ENCODE measurements at regions not wholly inside any gene's neighbourhood (a gene's known extent, or its start where the extent isn't known, plus 50 kb on each side); places are given as distances from the start of the nearest gene placed in this dataset.

- H3K4me1 ChIP-seq, result no peaks in the 10 kb centered on the region
- H3K27ac ChIP-seq, result no peak overlapping the region
- H3K36me3 ChIP-seq, result no peaks in the 10 kb centered on the region
- no peak overlapping the region for H3K4me3 ChIP-seq
- 73 to 75% methylated on average over 1 to 2 of the region's 2 CpGs for WGBS, 2 donors (ENCODE audit: low coverage in 1 of 2)
- no peaks in the 10 kb centered on the region for H3K9me3 ChIP-seq
- DNase-seq, result no peak
- TF ChIP-seq POLR2AphosphoS5 (IDR thresholded peaks at IDR 0.05), result no peak
- TF ChIP-seq EP300 (IDR thresholded peaks at IDR 0.05; ENCODE audit: low read depth), result no peak
- TF ChIP-seq CTCF (IDR thresholded peaks at IDR 0.05), result no peak
- TF ChIP-seq POLR2A (IDR thresholded peaks at IDR 0.05), result no peak
- intact Hi-C loops (cut with DNase I; ENCODE audit: low total_unique reads) (no loop called here), in situ Hi-C loops (cut with MboI; ENCODE audit: low pct_ligation_motif_present in 1 of 4, low pct_unique_long_range_greater_than_20kb in 1 of 4, low sequenced_read_pairs in 3 of 4) (no loop called here)
- no peaks in the 10 kb centered on the region for H3K27me3 ChIP-seq
These were observed 109.1 kb upstream of the TRPC4 start for GRCh38 chr13:37978680-37979079.

DNA sequence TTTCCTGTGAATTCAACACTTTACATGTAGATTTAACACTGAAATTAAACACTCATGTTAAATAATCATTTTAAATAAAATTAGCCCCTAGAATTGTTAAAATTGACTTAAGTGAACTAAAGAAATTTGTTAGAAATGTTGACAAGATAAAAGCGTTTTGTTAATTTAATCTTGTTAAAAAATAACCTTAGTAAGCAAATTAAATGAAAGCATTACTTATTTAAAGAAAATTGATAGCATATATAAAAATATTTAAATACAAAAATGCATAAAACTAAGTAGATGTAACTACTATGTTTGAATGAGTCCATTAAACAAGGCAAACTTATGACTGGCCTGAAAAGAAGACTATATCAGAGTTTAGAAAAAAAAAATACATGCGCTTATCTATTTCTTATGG lies 99.0 kb upstream of the TRPC4 start:
- DNase-seq, result no peak
- no peaks in the 10 kb centered on the region for H3K36me3 ChIP-seq
- intact Hi-C loops (cut with DNase I; ENCODE audit: low total_unique reads), result no loop called here
- H3K27me3 ChIP-seq, result no peaks in the 10 kb centered on the region
- no peak overlapping the region for H3K4me3 ChIP-seq
- H3K4me1 ChIP-seq, result no peaks in the 10 kb centered on the region
- in situ Hi-C loops (cut with MboI; ENCODE audit: low pct_ligation_motif_present in 1 of 4, low pct_unique_long_range_greater_than_20kb in 1 of 4, low sequenced_read_pairs in 3 of 4), result no loop called here
- no peak overlapping the region for H3K27ac ChIP-seq
- TF ChIP-seq EP300 (IDR thresholded peaks at IDR 0.05; ENCODE audit: low read depth), result no peak
- 67 to 85% methylated on average over 2 of the region's 2 CpGs for whole genome bisulfite sequencing, 2 donors (ENCODE audit: low coverage in 1 of 2)
- no peaks in the 10 kb centered on the region for H3K9me3 ChIP-seq

DNA sequence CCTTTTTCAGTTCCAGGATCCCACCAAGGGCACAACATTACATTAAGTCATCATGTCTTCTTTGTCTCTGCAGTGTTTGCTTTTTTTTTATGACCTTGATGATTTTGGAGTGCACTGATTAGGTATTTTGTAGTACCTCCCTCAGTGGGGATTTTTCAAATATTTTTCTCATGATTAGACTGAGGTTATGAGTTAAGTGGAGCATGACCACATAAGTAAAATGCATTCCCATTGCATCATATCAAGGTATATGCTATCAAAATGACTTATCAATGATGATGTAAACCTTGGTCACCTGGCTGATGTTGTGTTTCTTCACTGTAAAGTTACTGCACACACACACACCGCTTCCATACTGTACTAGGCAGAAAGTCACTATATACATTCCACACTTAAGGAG lies 96.7 kb upstream of the TRPC4 start:
- DNase-seq, result no peak
- no peaks in the 10 kb centered on the region for H3K4me1 ChIP-seq
- in situ Hi-C loops (cut with MboI; ENCODE audit: low pct_ligation_motif_present in 1 of 4, low pct_unique_long_range_greater_than_20kb in 1 of 4, low sequenced_read_pairs in 3 of 4), result no loop called here
- no peak overlapping the region for H3K4me3 ChIP-seq
- H3K27ac ChIP-seq, result no peak overlapping the region
- TF ChIP-seq CTCF (IDR thresholded peaks at IDR 0.05), result no peak
- TF ChIP-seq EP300 (IDR thresholded peaks at IDR 0.05; ENCODE audit: low read depth), result no peak
- TF ChIP-seq POLR2A (IDR thresholded peaks at IDR 0.05), result no peak
- TF ChIP-seq POLR2AphosphoS5 (IDR thresholded peaks at IDR 0.05), result no peak
- no peaks in the 10 kb centered on the region for H3K9me3 ChIP-seq
- no peaks in the 10 kb centered on the region for H3K36me3 ChIP-seq
- 63 to 94% methylated on average over 1 of the region's 1 CpG for WGBS, 2 donors (ENCODE audit: low coverage in 1 of 2)
- intact Hi-C loops (cut with DNase I; ENCODE audit: low total_unique reads), result no loop called here
- no peaks in the 10 kb centered on the region for H3K27me3 ChIP-seq

DNA sequence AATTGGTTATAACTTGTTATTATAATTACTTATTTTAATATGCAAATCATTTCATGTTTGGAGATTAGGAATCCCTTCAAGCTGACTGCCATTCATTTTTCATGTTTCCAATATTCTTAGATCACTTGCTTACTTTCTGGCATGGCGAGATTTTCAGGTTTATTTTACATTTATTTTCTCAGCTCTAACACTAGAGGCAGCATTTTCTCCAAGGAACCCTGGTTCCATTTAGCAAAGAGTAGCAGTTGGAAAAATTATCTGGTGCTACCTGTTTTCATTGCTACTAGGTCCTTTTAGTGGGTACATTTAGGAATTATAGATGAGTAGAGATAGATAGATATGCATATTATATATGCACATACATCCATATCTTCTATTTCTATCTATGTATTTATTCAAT lies 90.9 kb upstream of the TRPC4 start:
- in situ Hi-C loops (cut with MboI; ENCODE audit: low pct_ligation_motif_present in 1 of 4, low pct_unique_long_range_greater_than_20kb in 1 of 4, low sequenced_read_pairs in 3 of 4) (no loop called here), intact Hi-C loops (cut with DNase I; ENCODE audit: low total_unique reads) (no loop called here)
- H3K27ac ChIP-seq, result no peak overlapping the region
- no peak for DNase-seq
- no peaks in the 10 kb centered on the region for H3K4me1 ChIP-seq
- H3K9me3 ChIP-seq, result no peaks in the 10 kb centered on the region
- 43 to 58% methylated on average over 1 of the region's 1 CpG for WGBS, 2 donors (ENCODE audit: low coverage in 1 of 2)
- no peak overlapping the region for H3K4me3 ChIP-seq
- no peaks in the 10 kb centered on the region for H3K36me3 ChIP-seq
- TF ChIP-seq CTCF (IDR thresholded peaks at IDR 0.05), result no peak
- no peaks in the 10 kb centered on the region for H3K27me3 ChIP-seq

DNA sequence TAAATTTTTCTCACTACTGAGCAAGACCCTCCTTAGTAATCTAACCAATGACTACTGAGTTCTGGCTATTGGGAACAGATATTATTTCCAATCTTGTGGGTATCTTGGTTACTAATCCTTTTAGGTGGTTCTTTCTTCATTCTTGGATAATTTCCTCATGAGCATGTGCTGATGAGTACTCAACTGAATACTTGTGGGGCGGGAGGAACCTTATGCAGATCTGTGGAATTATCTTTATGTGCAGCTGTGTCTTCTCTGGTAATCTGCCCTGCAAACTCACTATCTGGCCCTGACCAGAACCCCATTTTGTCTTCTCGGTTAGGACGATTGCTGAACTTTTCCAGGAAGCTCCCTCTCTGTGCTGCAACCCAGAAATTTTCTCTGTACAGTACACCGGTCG lies 89.7 kb upstream of the TRPC4 start:
- Histone ChIP-seq H3K4me1 (no peaks in the 10 kb centered on the region), H3K9me3 (no peaks in the 10 kb centered on the region), H3K36me3 (no peaks in the 10 kb centered on the region), H3K27me3 (no peaks in the 10 kb centered on the region), H3K4me3 (no peak overlapping the region), H3K27ac (no peak overlapping the region)
- no peak for DNase-seq
- in situ Hi-C loops (cut with MboI; ENCODE audit: low pct_ligation_motif_present in 1 of 4, low pct_unique_long_range_greater_than_20kb in 1 of 4, low sequenced_read_pairs in 3 of 4), result no loop called here
- no peak for TF ChIP-seq EP300 (IDR thresholded peaks at IDR 0.05; ENCODE audit: low read depth)
- intact Hi-C loops (cut with DNase I; ENCODE audit: low total_unique reads), result no loop called here
- 88 to 93% methylated on average over 4 to 5 of the region's 5 CpGs for WGBS, 2 donors (ENCODE audit: low coverage in 1 of 2)

Data from transverse colon (tissue), 4 donors.